SK-N-SH treated with all-trans-retinoic acid at 6 μM for 48 hours (cell line): ENCODE measurements at regions not wholly inside any gene's neighbourhood (a gene's known extent, or its start where the extent isn't known, plus 50 kb on each side); places are given as distances from the start of the nearest gene placed in this dataset.

Source experiments
- ATAC-seq: fragments of 200-7000 bp; cut with Tn5 transposase; 3 replicates; pipeline ENCODE4 v1.9.1; 2020; ENCODE audit warnings: mild to moderate bottlenecking, moderate library complexity
- ARNTL ChIP-seq: fragments of 450-650 bp; formaldehyde crosslinking; IDR thresholded peaks from 2 replicates; pipeline ENCODE4 v1.5.0; 2020; ENCODE audit warnings: low read depth, mild to moderate bottlenecking, moderate library complexity, borderline replicate concordance
- BACH2 ChIP-seq: fragments of 250-450 bp; sonication (Bioruptor Pico); IDR thresholded peaks from 2 replicates; pipeline ENCODE4 v1.9.0; 2021; ENCODE audit warnings: mild to moderate bottlenecking, borderline replicate concordance
- CSDC2 ChIP-seq: fragments of 250-450 bp; sonication (Bioruptor Pico); IDR thresholded peaks from 2 replicates; pipeline ENCODE4 v1.5.0; 2020; ENCODE audit warnings: mild to moderate bottlenecking, moderate library complexity
- ESRRG ChIP-seq: fragments of 250-450 bp; sonication (Bioruptor Pico); IDR thresholded peaks from 2 replicates; pipeline ENCODE4 v1.6.1; 2021; ENCODE audit warnings: mild to moderate bottlenecking
- GLIS3 ChIP-seq: fragments of 250-450 bp; sonication (Bioruptor Pico); IDR thresholded peaks from 2 replicates; pipeline ENCODE4 v1.5.0; 2020; ENCODE audit warnings: mild to moderate bottlenecking, moderate library complexity
- PATZ1 ChIP-seq: fragments of 250-450 bp; sonication (Bioruptor Pico); IDR thresholded peaks from 2 replicates; pipeline ENCODE4 v1.8.0; 2020; ENCODE audit warnings: mild to moderate bottlenecking, moderate library complexity, borderline replicate concordance
- POU6F1 ChIP-seq: fragments of 250-450 bp; sonication (Bioruptor Pico); IDR thresholded peaks from 2 replicates; pipeline ENCODE4 v1.8.0; 2021; ENCODE audit warnings: low read depth, mild to moderate bottlenecking, moderate library complexity, borderline replicate concordance
- PPARA ChIP-seq: fragments of 250-450 bp; sonication (Bioruptor Pico); IDR thresholded peaks from 2 replicates; pipeline ENCODE4 v1.5.0; 2020; ENCODE audit warnings: mild to moderate bottlenecking, borderline replicate concordance
- RARB ChIP-seq: fragments of 250-450 bp; sonication (Bioruptor Pico); IDR thresholded peaks from 2 replicates; pipeline ENCODE4 v1.8.0; 2021; ENCODE audit warnings: mild to moderate bottlenecking, moderate library complexity
- SNAI2 ChIP-seq: fragments of 250-450 bp; sonication (Bioruptor Pico); IDR thresholded peaks from 2 replicates; pipeline ENCODE4 v1.5.0; 2020; ENCODE audit warnings: mild to moderate bottlenecking, moderate library complexity
- TCF4 ChIP-seq: fragments of 250-450 bp; sonication (Bioruptor Pico); IDR thresholded peaks from 2 replicates; pipeline ENCODE4 v1.8.0; 2021; ENCODE audit warnings: mild to moderate bottlenecking, moderate library complexity, borderline replicate concordance
- TOX ChIP-seq: fragments of 250-450 bp; sonication (Bioruptor Pico); IDR thresholded peaks from 2 replicates; pipeline ENCODE4 v1.8.0; 2021; ENCODE audit warnings: mild to moderate bottlenecking, moderate library complexity, borderline replicate concordance
- ZC3H10 ChIP-seq: fragments of 250-450 bp; sonication (Bioruptor Pico); IDR thresholded peaks from 2 replicates; pipeline ENCODE4 v1.5.1; 2021; ENCODE audit warnings: mild to moderate bottlenecking, moderate library complexity
- ZNF565 ChIP-seq: fragments of 450-650 bp; formaldehyde crosslinking; conservative IDR thresholded peaks from 2 replicates; pipeline ENCODE4 v1.5.0; 2020; ENCODE audit warnings: low read depth, mild to moderate bottlenecking, moderate library complexity
- ZNF8 ChIP-seq: fragments of 450-650 bp; formaldehyde crosslinking; IDR thresholded peaks from 2 replicates; pipeline ENCODE4 v1.5.0; 2020; ENCODE audit warnings: mild to moderate bottlenecking, moderate library complexity
- TF ChIP-seq, protein P1 (sequence below): fragments of 250-450 bp; sonication (Bioruptor Pico); IDR thresholded peaks from 2 replicates; pipeline ENCODE4 v1.5.1; 2020; ENCODE audit warnings: low read depth, mild to moderate bottlenecking, moderate library complexity
- TF ChIP-seq, protein P2 (sequence below): fragments of 250-450 bp; sonication (Bioruptor Pico); IDR thresholded peaks from 2 replicates; pipeline ENCODE4 v1.5.0; 2020; ENCODE audit warnings: mild to moderate bottlenecking, moderate library complexity

GRCh38 chr12:38515912-38516311 is 199.3 kb downstream of the ALG10B start:
- TF ChIP-seq ARNTL (CRISPR knock-in tag) = no peak
- TF ChIP-seq ZNF565 (CRISPR knock-in tag) = no peak
- no peak for TF ChIP-seq TOX (CRISPR knock-in tag)
- no peak for TF ChIP-seq BACH2 (CRISPR knock-in tag)
- no peak for TF ChIP-seq PATZ1
- TF ChIP-seq PPARA (CRISPR knock-in tag) = no peak
- TF ChIP-seq, protein P1, sequence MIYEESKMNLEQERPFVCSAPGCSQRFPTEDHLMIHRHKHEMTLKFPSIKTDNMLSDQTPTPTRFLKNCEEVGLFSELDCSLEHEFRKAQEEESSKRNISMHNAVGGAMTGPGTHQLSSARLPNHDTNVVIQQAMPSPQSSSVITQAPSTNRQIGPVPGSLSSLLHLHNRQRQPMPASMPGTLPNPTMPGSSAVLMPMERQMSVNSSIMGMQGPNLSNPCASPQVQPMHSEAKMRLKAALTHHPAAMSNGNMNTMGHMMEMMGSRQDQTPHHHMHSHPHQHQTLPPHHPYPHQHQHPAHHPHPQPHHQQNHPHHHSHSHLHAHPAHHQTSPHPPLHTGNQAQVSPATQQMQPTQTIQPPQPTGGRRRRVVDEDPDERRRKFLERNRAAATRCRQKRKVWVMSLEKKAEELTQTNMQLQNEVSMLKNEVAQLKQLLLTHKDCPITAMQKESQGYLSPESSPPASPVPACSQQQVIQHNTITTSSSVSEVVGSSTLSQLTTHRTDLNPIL (CRISPR knock-in tag) = no peak
- TF ChIP-seq GLIS3 (CRISPR knock-in tag) = no peak
- TF ChIP-seq TCF4 (CRISPR knock-in tag) = no peak

DNA sequence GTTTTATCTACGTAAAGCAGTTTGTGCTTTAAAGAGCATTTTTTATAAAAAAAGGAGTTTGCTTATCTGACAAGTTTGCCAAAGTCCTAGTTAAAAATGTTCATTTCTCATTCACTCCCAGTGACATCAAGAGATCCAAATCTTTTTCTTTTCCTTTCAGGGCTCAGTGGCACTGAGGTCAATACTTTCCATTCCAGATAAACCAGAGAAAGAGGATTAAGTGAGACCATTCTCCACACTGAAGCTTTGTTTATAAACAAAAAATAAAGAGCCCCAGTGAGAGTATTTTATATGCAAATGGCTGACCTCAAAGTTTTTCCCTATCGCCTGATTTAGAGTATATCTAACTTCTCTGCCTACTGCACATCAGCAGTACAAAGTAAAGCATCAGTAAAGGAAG is 199.8 kb downstream of the ALG10B start:
- no peak for ATAC-seq
- TF ChIP-seq POU6F1 (CRISPR knock-in tag) (no peak), RARB (CRISPR knock-in tag) (no peak), SNAI2 (CRISPR knock-in tag) (no peak), ESRRG (no peak), PATZ1 (no peak), ARNTL (CRISPR knock-in tag) (no peak)
- TF ChIP-seq, all 23 proteins: peak for 0

More at GRCh38 chr12:38515912-38516311, 199.3 kb downstream of the ALG10B start:
- no peak for ATAC-seq

DNA sequence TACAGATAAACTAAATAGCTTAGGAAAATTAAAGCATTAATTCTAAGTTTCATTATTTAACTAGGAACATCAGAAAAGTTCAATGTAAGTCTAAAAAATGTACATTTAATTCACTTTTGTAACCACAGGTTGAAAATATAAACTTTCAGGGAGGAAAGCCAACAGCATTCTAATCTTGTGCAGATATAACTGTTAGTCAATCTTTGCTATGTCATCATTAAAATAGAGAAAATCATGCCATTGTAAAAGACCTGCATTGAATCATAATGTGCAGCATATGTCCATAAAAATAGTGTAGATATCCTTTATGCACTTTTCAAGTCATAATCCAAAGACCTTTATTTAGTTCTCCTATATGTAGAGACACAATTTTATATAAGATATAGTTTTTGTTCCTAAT is 207.3 kb downstream of the ALG10B start:
- no peak for ATAC-seq
- no peak for TF ChIP-seq ZC3H10
- TF ChIP-seq ZNF8 (CRISPR knock-in tag) = no peak
- no peak for TF ChIP-seq SNAI2 (CRISPR knock-in tag)
- no peak for TF ChIP-seq BACH2 (CRISPR knock-in tag)
- TF ChIP-seq, protein P1 (CRISPR knock-in tag) = no peak
- no peak for TF ChIP-seq TCF4 (CRISPR knock-in tag)
- no peak for TF ChIP-seq CSDC2 (CRISPR knock-in tag)
- no peak for TF ChIP-seq PPARA (CRISPR knock-in tag)
- TF ChIP-seq RARB (CRISPR knock-in tag) = no peak
- TF ChIP-seq ESRRG = no peak

- TF ChIP-seq PPARA (CRISPR knock-in tag) (no peak), TCF4 (CRISPR knock-in tag) (no peak), ZC3H10 (no peak), ZNF565 (CRISPR knock-in tag) (no peak), RARB (CRISPR knock-in tag) (no peak), PATZ1 (no peak)
- TF ChIP-seq, protein P1 (CRISPR knock-in tag) = no peak
- TF ChIP-seq, protein P2, sequence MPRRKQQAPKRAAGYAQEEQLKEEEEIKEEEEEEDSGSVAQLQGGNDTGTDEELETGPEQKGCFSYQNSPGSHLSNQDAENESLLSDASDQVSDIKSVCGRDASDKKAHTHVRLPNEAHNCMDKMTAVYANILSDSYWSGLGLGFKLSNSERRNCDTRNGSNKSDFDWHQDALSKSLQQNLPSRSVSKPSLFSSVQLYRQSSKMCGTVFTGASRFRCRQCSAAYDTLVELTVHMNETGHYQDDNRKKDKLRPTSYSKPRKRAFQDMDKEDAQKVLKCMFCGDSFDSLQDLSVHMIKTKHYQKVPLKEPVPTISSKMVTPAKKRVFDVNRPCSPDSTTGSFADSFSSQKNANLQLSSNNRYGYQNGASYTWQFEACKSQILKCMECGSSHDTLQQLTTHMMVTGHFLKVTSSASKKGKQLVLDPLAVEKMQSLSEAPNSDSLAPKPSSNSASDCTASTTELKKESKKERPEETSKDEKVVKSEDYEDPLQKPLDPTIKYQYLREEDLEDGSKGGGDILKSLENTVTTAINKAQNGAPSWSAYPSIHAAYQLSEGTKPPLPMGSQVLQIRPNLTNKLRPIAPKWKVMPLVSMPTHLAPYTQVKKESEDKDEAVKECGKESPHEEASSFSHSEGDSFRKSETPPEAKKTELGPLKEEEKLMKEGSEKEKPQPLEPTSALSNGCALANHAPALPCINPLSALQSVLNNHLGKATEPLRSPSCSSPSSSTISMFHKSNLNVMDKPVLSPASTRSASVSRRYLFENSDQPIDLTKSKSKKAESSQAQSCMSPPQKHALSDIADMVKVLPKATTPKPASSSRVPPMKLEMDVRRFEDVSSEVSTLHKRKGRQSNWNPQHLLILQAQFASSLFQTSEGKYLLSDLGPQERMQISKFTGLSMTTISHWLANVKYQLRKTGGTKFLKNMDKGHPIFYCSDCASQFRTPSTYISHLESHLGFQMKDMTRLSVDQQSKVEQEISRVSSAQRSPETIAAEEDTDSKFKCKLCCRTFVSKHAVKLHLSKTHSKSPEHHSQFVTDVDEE (CRISPR knock-in tag) = no peak
- ATAC-seq = no peak
Measured at GRCh38 chr12:38527631-38528030, 211.1 kb downstream of the ALG10B start.
